ENCODE measurements at regions not wholly inside any gene's neighbourhood (a gene's known extent, or its start where the extent isn't known, plus 50 kb on each side); places are given as distances from the start of the nearest gene placed in this dataset.

DNA sequence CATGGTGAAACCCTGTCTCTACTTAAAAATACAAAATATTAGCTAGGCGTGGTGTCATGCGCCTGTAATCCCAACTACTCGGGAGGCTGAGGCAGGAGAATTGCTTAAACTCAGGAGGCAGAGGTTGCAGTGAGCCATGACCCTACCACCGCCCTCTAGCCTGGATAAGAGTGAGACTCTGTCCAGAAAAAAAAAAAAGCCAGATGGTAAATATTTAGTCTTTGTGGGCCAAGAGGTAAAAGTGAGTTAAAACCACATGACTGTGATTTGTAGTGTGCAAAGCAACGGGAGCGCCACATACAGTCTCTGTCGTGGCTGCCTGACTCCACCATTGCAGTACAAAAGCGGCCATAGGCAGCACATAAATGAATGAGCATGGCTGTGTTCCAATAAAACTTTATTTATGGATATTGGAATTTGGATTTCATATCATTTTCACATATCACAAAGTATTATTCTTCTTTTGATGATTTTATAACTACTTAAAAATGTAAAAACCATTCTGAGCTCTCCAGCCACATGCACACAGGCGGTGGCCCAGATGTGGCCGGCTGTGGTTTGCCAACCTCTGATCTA is 51.8 kb upstream of the CASZ1 start:
- Histone ChIP-seq H3K9me3 (replicated peaks) (no peaks in the 10 kb centered on the region; the same call in 1 of the 2 replicates), H3K27ac (no peak overlapping the region), H3K4me3 (no peak overlapping the region), H3K27me3 (peaks cover 10% of the 10 kb centered on the region), H3K36me3 (no peaks in the 10 kb centered on the region), H3K4me1 (no peaks in the 10 kb centered on the region)
- no peak for DNase-seq

DNA sequence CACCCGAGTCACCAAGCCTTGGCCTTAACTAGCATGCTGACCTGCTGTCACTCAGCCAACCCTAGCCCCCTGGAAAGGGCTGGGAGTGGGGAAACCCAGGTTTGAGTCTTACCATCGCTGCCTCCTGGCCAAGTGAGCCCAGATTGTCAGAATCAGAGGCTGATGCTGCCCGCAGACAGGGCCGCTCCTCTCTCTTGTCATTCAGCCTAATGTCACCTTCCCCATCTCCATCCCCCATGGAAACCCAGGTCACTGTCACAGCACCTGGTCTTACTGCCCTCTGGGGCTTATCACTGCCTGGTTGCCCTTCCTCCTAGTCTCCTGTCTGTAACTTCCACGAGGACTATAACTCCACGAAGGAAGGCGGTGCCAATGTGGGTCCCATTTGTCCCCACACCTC is 53.6 kb upstream of the CASZ1 start:
- Histone ChIP-seq H3K27me3 (peaks cover 10% of the 10 kb centered on the region), H3K27ac (no peak overlapping the region), H3K4me1 (no peaks in the 10 kb centered on the region), H3K9me3 (replicated peaks) (no peaks in the 10 kb centered on the region), H3K4me3 (no peak overlapping the region), H3K36me3 (no peaks in the 10 kb centered on the region)
- no peak for DNase-seq

DNA sequence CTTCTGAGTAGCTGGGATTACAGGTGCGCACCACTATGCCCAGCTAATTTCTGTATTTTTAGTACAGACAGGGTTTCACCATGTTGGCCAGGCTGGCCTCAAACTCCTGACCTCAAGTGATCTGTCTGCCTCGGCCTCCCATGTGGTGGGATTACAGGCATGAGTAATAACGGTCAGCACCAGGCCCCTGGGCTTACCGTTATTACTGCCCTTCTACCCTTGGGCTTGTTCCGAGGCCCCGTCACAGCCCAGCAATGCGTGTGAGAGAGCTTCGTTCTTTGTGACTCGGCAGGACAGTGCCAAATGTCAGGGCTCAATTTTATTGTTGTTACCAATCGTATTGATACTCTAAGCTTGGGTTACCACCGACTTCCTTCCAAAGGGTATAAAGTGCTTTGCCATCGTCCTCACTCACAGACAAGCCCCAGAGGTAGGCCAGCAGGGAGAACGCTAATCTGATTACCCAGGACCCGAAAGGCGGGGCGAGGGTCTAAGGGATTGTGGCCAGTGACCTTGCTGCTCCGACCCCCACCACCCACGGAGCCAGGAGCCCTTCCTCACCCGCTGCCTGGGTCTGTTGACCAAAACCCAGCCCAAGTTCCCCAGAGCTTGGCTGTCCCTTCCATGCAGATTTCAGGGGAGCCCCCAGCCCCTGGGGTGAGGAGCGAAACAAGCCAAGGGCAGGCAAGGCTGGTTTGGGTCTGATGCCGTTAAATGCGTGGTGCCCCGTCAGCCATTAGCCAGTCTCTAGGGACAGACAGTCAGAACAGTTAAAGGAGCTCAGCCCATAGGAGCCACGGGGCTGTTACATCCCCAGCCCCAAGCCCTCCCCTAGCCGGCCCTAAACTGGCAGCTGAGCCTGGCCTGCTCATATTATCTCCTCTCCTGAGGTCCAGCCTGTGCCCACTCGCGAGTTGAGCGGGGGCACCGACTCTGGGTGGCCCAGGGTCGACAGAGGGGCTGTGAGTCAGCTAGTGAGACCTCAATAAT is 54.9 kb upstream of the CASZ1 start:
- Histone ChIP-seq H3K27me3 (peaks cover 10% of the 10 kb centered on the region), H3K4me3 (no peak overlapping the region), H3K36me3 (no peaks in the 10 kb centered on the region), H3K27ac (no peak overlapping the region), H3K9me3 (replicated peaks) (no peaks in the 10 kb centered on the region), H3K4me1 (peaks cover 9% of the 10 kb centered on the region)
- no peak for DNase-seq

DNA sequence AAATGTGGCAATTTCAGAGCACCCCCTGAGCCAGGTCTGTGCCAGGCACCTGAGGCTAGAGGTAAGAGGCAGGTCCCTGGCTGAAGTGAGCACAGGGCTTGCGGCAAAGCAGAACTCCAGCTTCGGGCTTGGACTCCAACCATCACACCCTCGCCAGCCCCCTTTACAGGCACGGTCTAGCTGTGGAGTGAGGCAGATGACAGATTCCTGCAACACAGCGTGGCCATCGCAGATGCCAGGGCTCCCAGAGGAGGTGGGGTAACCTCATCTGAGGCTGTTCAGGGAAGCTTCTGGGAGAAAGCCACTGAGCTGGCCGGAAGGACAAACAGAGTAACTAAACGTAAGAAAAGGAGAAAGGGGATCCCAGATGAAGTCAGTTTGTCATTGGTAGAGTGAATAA is 55.6 kb upstream of the CASZ1 start:
- Histone ChIP-seq H3K27ac (no peak overlapping the region), H3K27me3 (peaks cover 10% of the 10 kb centered on the region), H3K4me3 (no peak overlapping the region), H3K36me3 (no peaks in the 10 kb centered on the region), H3K4me1 (peaks cover 14% of the 10 kb centered on the region), H3K9me3 (replicated peaks) (no peaks in the 10 kb centered on the region)
- DNase-seq: no peak

DNA sequence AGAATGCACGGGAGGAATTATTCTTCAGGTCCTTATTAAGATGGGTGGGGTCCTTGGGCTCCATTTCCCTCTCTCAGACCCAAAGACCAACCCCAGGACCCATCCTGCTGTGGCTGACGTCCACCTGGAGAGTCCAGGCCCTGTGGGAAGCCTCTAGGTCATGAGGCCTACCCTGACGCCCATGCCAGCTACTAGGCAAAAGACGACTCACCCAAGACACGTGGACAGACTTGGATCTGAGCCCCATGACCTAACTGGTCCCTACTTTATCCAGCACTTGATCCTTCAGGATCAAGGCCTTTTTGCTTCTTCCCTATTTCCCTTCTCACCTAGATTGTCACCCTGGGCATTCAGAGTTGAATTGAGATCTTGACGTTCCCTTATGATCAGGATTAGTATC is 56.0 kb upstream of the CASZ1 start:
- Histone ChIP-seq H3K27me3 (peaks cover 10% of the 10 kb centered on the region), H3K27ac (no peak overlapping the region), H3K4me1 (peaks cover 19% of the 10 kb centered on the region), H3K36me3 (no peaks in the 10 kb centered on the region), H3K9me3 (replicated peaks) (no peaks in the 10 kb centered on the region), H3K4me3 (no peak overlapping the region)
- no peak for DNase-seq

DNA sequence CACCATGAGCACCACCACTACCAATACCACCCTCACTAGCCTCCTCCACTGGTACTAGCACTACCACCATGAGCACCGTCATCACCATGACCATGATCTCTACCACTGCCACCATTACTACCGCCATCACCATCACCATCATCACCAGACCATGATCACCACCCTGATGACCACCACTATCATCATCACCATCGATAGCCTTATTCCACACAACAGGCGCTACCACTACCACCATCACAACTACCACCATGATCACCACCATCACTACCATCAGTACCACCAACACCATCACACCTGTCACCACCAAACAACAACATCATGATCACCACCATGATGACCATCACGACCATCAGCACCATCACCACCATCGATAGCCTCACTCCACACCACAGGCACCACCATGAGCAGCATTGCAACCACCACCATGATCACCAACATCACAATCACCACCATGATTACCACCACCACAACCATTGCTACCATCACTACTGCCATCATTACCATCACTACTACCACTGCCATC is 56.6 kb upstream of the CASZ1 start:
- H3K27ac ChIP-seq: no peak overlapping the region
- no peak overlapping the region for H3K4me3 ChIP-seq
- H3K27me3 ChIP-seq: peaks cover 10% of the 10 kb centered on the region
- no peak for DNase-seq
- no peaks in the 10 kb centered on the region for H3K36me3 ChIP-seq
- peaks cover 25% of the 10 kb centered on the region for H3K4me1 ChIP-seq
- no peaks in the 10 kb centered on the region for H3K9me3 ChIP-seq (replicated peaks)

DNA sequence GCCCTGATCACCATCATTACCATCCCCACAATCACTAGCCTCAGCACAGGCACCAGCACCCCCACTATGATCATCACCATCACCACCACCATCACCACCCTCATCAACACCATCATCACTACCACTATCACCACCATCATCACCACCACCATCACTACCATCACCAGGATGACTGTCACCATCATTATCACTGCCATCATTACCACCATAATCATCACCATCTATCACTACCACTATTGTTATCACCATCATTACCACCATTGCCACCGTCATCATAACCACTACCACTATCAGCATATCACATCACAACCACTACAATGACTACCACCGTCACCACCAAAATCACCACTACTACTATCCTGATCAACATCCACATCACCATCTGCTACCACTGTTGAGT is 57.3 kb upstream of the CASZ1 start:
- Histone ChIP-seq H3K27me3 (peaks cover 10% of the 10 kb centered on the region), H3K4me1 (peaks cover 25% of the 10 kb centered on the region), H3K36me3 (no peaks in the 10 kb centered on the region), H3K4me3 (no peak overlapping the region), H3K9me3 (replicated peaks) (no peaks in the 10 kb centered on the region), H3K27ac (no peak overlapping the region)
- no peak for DNase-seq

DNA sequence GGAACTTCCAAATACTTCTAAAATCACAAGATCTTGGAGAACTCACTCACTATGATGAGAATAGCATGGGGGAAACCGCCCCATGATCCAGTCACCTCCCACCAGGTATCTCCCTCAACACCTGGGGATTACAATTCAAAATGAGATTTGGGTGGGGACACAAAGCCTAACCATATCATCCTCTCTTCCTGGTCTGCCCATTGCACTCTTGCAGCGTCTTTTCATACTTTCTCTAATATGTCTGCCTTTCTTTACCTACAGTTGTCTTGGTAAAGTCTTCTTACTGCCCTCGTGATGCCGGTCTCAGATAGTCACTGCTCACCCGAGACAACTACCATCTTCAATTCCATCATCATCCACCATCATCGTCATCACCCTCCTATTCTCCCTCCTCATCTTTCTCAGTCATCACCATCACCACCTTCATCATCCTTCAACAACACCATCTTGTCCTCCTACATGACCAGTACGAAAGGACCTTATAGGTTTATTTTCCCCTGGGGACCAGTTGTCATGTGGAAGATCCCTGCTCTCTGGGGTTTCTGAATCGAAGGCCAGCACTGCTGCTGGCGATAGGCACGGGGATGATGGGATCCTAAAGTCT is 58.5 kb upstream of the CASZ1 start:
- no peak overlapping the region for H3K4me3 ChIP-seq
- DNase-seq: no peak
- no peaks in the 10 kb centered on the region for H3K9me3 ChIP-seq (replicated peaks)
- peaks cover 25% of the 10 kb centered on the region for H3K4me1 ChIP-seq
- H3K27me3 ChIP-seq: peaks cover 10% of the 10 kb centered on the region
- no peak overlapping the region for H3K27ac ChIP-seq
- no peaks in the 10 kb centered on the region for H3K36me3 ChIP-seq

DNA sequence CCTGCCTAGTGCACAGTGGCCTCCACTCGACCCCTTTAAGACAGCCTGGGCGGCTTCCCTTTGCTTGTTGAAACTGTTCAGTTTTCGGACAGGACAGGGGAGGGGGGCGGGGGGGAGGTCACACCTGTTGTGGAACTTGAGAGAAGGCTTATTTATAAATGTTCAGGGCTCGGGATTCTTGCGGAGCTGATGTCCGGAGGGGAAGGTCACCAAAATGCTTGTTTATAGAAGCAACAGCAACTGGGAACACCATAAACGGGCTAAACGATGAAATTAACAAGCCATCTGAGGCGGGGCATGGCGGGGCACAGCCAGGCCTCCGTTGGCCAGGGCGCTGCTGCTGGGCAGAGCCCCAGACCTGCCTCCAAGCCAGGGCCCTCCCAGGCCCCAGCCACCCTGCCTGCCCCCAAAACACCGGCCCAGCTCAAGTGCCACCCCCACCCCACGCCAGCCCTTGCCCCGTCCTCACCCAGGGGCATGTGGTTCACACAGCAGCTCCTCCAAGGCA is 59.8 kb upstream of the CASZ1 start:
- H3K27ac ChIP-seq: peak overlapping the region; percentile 68
- H3K27me3 ChIP-seq: peaks cover 3% of the 10 kb centered on the region; the same call in 1 of the 2 replicates
- no peaks in the 10 kb centered on the region for H3K36me3 ChIP-seq
- DNase-seq: peak; percentile 79 to 94
- peak overlapping the region; percentile 14 for H3K4me3 ChIP-seq
- peaks cover 25% of the 10 kb centered on the region for H3K4me1 ChIP-seq
- H3K9me3 ChIP-seq (replicated peaks): no peaks in the 10 kb centered on the region

DNA sequence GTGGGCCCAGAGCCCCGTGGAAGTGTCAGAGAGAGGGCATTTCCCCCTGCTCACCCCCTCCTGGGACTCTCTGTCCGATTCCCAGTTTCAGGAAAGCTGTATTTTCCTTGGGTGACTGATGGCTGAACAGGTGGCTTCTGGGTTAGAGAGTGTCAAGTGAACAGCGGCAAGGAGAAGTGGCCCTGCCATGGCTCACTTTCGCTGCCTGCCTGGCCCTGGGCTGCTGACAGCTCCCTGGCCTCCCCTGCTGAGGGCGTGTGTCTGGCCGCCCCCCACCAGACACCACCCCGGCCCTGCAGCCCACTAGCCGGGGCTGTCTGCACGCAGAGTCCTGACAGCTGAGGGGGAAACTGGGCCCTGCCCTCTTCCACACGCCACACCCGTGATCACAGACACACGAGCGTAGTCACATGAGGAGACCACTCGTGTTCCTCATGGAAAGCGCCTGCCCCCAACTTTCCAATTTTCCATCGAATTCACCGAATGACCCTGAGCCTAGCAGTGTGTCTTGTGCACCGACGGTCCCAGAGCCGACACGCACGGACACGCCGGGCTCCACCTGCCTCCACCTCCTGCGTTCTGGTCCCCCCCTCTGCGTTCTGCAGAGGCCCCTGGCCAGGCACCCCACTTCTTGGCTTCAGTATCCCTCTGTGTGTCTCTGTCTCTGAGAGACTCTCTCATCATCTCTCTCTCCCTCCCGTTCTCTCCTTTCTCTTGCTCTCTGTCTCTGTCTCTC is 60.6 kb upstream of the CASZ1 start:
- H3K27ac ChIP-seq: peak overlapping the region; percentile 68
- no peaks in the 10 kb centered on the region for H3K36me3 ChIP-seq
- H3K4me1 ChIP-seq: peaks cover 25% of the 10 kb centered on the region
- peak overlapping the region; percentile 14 for H3K4me3 ChIP-seq
- DNase-seq: peak; percentile 82 to 93
- H3K27me3 ChIP-seq: peaks cover 8% of the 10 kb centered on the region; the same call in 1 of the 2 replicates
- no peaks in the 10 kb centered on the region for H3K9me3 ChIP-seq (replicated peaks)

DNA sequence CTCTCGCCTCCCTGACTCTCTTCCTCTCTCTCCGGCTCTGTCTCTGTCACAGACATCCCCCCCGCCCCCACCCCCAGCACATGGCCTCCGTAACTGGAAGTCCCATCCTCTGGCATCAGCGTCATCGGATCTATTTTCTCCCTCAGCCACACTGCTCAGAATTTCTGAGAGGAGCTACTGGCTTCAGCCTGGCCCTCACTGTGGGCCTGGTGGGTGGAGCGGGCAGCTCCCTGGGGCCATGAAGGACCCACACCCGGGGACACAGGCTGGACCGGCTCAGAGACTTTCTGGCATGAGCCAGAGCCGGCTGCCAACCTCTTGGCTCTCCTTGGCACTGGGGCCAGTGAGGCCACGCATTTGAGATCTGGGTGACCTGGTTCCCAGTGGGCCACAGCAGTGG is 61.2 kb upstream of the CASZ1 start:
- Histone ChIP-seq H3K4me3 (no peak overlapping the region), H3K9me3 (replicated peaks) (no peaks in the 10 kb centered on the region), H3K27me3 (peaks cover 8% of the 10 kb centered on the region; the same call in 1 of the 2 replicates), H3K36me3 (no peaks in the 10 kb centered on the region), H3K4me1 (peaks cover 25% of the 10 kb centered on the region), H3K27ac (no peak overlapping the region)
- DNase-seq: peak in 1 of 2 experiments; percentile 33

DNA sequence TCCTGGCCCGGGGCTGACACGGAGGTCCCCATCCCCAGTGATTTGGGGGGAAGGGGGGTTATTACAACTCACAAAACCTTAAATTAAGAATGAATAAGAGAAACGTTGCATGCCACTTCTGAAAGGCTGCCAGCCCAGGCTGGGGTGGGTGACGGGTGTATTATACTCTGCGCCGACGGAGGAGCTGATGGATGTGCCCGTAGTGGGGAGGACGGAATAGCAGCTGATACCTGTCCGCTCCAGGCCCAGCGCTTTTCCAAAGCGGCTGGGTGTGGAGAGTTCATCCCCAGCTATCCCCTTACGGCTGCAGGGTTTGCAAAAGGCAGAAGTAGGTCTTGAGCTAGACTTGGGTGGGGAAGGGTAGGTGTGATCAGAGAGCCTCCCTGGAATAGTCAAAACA is 63.8 kb upstream of the CASZ1 start:
- no peak for DNase-seq
- H3K36me3 ChIP-seq: no peaks in the 10 kb centered on the region
- peaks cover 25% of the 10 kb centered on the region for H3K4me1 ChIP-seq
- no peak overlapping the region for H3K4me3 ChIP-seq
- no peak overlapping the region for H3K27ac ChIP-seq
- H3K27me3 ChIP-seq: peaks cover 15% of the 10 kb centered on the region
- no peaks in the 10 kb centered on the region for H3K9me3 ChIP-seq (replicated peaks)

DNA sequence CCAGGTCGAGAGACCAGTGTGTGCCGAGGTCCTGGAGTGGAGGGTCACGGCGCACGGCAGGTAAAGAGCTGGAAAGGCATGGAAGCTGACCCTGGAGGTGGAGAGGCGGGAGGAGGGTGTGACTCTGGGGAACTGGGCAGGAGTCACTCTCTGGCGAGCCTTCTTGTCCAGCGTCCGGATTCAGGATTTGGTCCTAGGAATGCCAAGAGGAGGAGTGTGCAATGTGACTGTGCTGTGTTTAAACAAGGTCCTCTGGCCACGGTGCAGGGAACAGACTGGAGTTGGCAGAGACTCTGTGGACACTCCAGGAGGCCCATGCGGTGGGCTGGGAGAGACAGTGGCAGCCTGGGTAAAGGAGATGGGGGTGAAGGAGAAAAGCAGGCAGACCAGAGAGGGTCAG is 64.2 kb upstream of the CASZ1 start:
- H3K27me3 ChIP-seq: peaks cover 20% of the 10 kb centered on the region
- no peak overlapping the region for H3K4me3 ChIP-seq
- no peak for DNase-seq
- no peaks in the 10 kb centered on the region for H3K9me3 ChIP-seq (replicated peaks)
- H3K4me1 ChIP-seq: peaks cover 23% of the 10 kb centered on the region
- no peak overlapping the region for H3K27ac ChIP-seq
- no peaks in the 10 kb centered on the region for H3K36me3 ChIP-seq

DNA sequence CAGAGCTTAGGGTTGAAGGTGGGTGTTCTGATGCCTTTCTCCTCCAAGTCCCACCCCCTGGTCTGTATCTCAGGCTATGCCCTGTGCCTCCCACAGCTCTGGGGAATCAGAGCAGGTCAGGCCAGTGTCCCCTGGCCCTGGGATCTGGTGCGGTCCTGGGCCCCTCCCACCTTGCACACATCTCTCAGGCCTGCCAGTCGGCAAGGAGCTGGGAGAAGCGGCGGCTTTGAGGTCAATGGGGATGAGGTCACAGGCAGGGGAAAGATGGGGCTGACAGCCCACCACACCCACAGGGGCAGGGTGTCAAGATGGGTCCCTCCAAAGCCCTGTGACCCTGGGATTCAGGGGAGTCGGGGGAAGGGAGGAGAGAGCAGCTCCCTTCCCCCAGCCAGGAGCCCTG is 65.4 kb upstream of the CASZ1 start:
- H3K4me3 ChIP-seq: no peak overlapping the region
- DNase-seq: no peak
- H3K9me3 ChIP-seq (replicated peaks): no peaks in the 10 kb centered on the region
- peaks cover 27% of the 10 kb centered on the region for H3K27me3 ChIP-seq
- H3K36me3 ChIP-seq: no peaks in the 10 kb centered on the region
- peaks cover 12% of the 10 kb centered on the region for H3K4me1 ChIP-seq
- no peak overlapping the region for H3K27ac ChIP-seq
